HepG2 (cell line): ENCODE measurements at regions not wholly inside any gene's neighbourhood (a gene's known extent, or its start where the extent isn't known, plus 50 kb on each side); places are given as distances from the start of the nearest gene placed in this dataset.

Experiments used
- ATAC-seq: fragments of 200-7000 bp; cut with Tn5 transposase; 3 replicates; pipeline ENCODE4 v1.9.1; 2020; ENCODE audit warnings: mild to moderate bottlenecking, moderate library complexity
- BruUV-seq: library from RNA; stranded (reverse); fragments of 400-500 nt; replicated peaks from 2 replicates; lab custom pipeline; 2021; lab: Mats Ljungman, UMichigan
- CTCF ChIA-PET: fragments of 300-600 bp; formaldehyde crosslinking; extraction: SDS; loops from one replicate; lab custom pipeline; 2021; ENCODE audit warnings: low total read pairs, inconsistent platforms, low intra/inter-chr PET ratio; lab: Yijun Ruan, JAX
- POLR2A ChIA-PET: fragments of 350-600 bp; sonication (Branson Sonifier 250); formaldehyde crosslinking; loops from one replicate; lab custom pipeline; 2020; ENCODE audit warnings: antibody characterized with exemption, inconsistent platforms; lab: Yijun Ruan, JAX
- DNase-seq: peaks from one replicate; pipeline ENCODE4 v3.0.0-alpha.2; 2015; ENCODE audit warnings: low spot score
- FAIRE-seq: peaks from 3 replicates; lab custom pipeline; 2011; peaks lifted over from hg19 to GRCh38; lab: Jason Lieb, UNC
- H2AFZ ChIP-seq: one replicate; pipeline ENCODE4 v1.6.1; 2011; ENCODE audit warnings: low read length, inconsistent platforms
- H3K27ac ChIP-seq: fragments of 300-600 bp; 3 replicates; pipeline ENCODE4 v1.8.0; 2011; ENCODE audit warnings: mixed run types, mild to moderate bottlenecking, mixed read lengths, low read length, inconsistent platforms; ENCODE audit not compliant: insufficient read depth; ENCODE audit errors: extremely low read length
- H3K27me3 ChIP-seq, 2 experiments: fragments of 200-600 bp in 1 of 2; 2 replicates in 1 of 2; 3 replicates in 1 of 2; pipeline versions ENCODE4 v1.6.0 to v1.8.0; 2011; ENCODE audit warnings: low read length in 2 of 2, mild to moderate bottlenecking in 2 of 2, moderate library complexity in 2 of 2, inconsistent platforms in 1 of 2; ENCODE audit not compliant: insufficient read depth in 2 of 2, control insufficient read depth in 1 of 2
- H3K36me3 ChIP-seq, 2 experiments: fragments of 200-600 bp in 1 of 2; replicated peaks in 1 of 2; 2 replicates in 1 of 2; 3 replicates in 1 of 2; pipeline versions ENCODE4 v1.5.1 to v1.8.0; 2011; ENCODE audit warnings: low read length in 2 of 2, inconsistent platforms in 1 of 2; ENCODE audit not compliant: insufficient read depth in 2 of 2, control insufficient read depth in 1 of 2
- H3K4me1 ChIP-seq: 2 replicates; pipeline ENCODE4 v1.5.1; 2012; ENCODE audit warnings: low read length, inconsistent platforms; ENCODE audit not compliant: insufficient read depth
- H3K4me2 ChIP-seq: 2 replicates; pipeline ENCODE4 v1.6.0; 2011; ENCODE audit warnings: low read depth, low read length, inconsistent platforms
- H3K4me3 ChIP-seq, 3 experiments: fragments of 200-600 bp in 1 of 3; sonication (generic), shearing (Covaris generic) in 1 of 3; replicated peaks in 1 of 3; 2 replicates each; pipeline ENCODE4 v1.5.1; 2011 to 2016; ENCODE audit warnings: low read length in 3 of 3, inconsistent platforms in 2 of 3, low read depth in 2 of 3, mild to moderate bottlenecking in 2 of 3, control low read depth in 1 of 3, mixed read lengths in 1 of 3; ENCODE audit not compliant: insufficient read depth in 1 of 3
- H3K79me2 ChIP-seq: one replicate; pipeline ENCODE4 v1.6.1; 2011; ENCODE audit warnings: low read length, inconsistent platforms; ENCODE audit not compliant: insufficient read depth
- H3K9ac ChIP-seq: 2 replicates; pipeline ENCODE4 v1.6.0; 2011; ENCODE audit warnings: mild to moderate bottlenecking, low read depth, low read length, inconsistent platforms; ENCODE audit not compliant: insufficient read depth
- H3K9me3 ChIP-seq: 2 replicates; pipeline ENCODE4 v1.5.1; 2012; ENCODE audit warnings: mild to moderate bottlenecking, low read length
- H4K20me1 ChIP-seq: 2 replicates; pipeline ENCODE4 v1.6.0; 2011; ENCODE audit warnings: inconsistent platforms, mild to moderate bottlenecking, low read length, moderate library complexity; ENCODE audit not compliant: insufficient read depth
- AGO1 ChIP-seq: fragments of 200-400 bp; formaldehyde crosslinking; IDR thresholded peaks from 2 replicates; pipeline ENCODE4 v1.6.1; 2017; ENCODE audit warnings: mild to moderate bottlenecking, low read depth, low read length, moderate library complexity; ENCODE audit not compliant: poor library complexity, severe bottlenecking
- FOXC1 ChIP-seq: sonication (generic); formaldehyde crosslinking; IDR thresholded peaks from 2 replicates; pipeline ENCODE4 v1.8.0; 2022; ENCODE audit warnings: mild to moderate bottlenecking, missing genetic modification reagents, borderline replicate concordance
- FOXP1 ChIP-seq, 2 experiments: fragments of 450-650 bp in 1 of 2; IDR thresholded peaks; 2 replicates each; pipeline ENCODE4 v1.6.1; 2017 to 2018; ENCODE audit warnings: antibody characterized with exemption in 1 of 2
- HMGA1 ChIP-seq: sonication (generic); formaldehyde crosslinking; conservative IDR thresholded peaks from 2 replicates; pipeline ENCODE4 v1.4.0; 2020; ENCODE audit warnings: missing genetic modification reagents
- NFATC3 ChIP-seq: sonication (generic); formaldehyde crosslinking; IDR thresholded peaks from 2 replicates; pipeline ENCODE4 v1.5.1; 2020; ENCODE audit warnings: mild to moderate bottlenecking, missing genetic modification reagents
- NR2F6 ChIP-seq, 2 experiments: IDR thresholded peaks; 2 replicates each; pipeline ENCODE4 v1.6.1; 2016; ENCODE audit warnings: antibody characterized with exemption in 1 of 2, mild to moderate bottlenecking in 1 of 2
- PRMT3 ChIP-seq: sonication (generic); formaldehyde crosslinking; IDR thresholded peaks from 2 replicates; pipeline ENCODE4 v1.8.1; 2022; ENCODE audit warnings: low read depth, mild to moderate bottlenecking, moderate library complexity, missing genetic modification reagents, borderline replicate concordance
- ZNF101 ChIP-seq: sonication (generic); formaldehyde crosslinking; IDR thresholded peaks from 2 replicates; pipeline ENCODE4 v1.4.0; 2020; ENCODE audit warnings: mild to moderate bottlenecking, low read depth, missing genetic modification reagents, borderline replicate concordance
- ZNF501 ChIP-seq: sonication (generic); formaldehyde crosslinking; IDR thresholded peaks from 2 replicates; pipeline ENCODE4 v1.5.1; 2020; ENCODE audit warnings: mild to moderate bottlenecking, moderate library complexity, missing genetic modification reagents
- WGBS: methylation state at CpG from one replicate; pipeline ENCODE4 v1.1.6; 2017; ENCODE audit warnings: low lambda C conversion rate; 5-methylcytosine and 5-hydroxymethylcytosine counted together
- in situ Hi-C: cut with HindIII; loops from 2 replicates; pipeline ENCODE4 v1.10.0; 2017; ENCODE audit warnings: low pct_unique_long_range_greater_than_20kb; ENCODE audit not compliant: extremely low pct_ligation_motif_present
- intact Hi-C: fragments of 100-400 bp; cut with micrococcal nuclease; formaldehyde crosslinking; loops from one replicate; pipeline ENCODE4 v1.10.0; 2022; ENCODE audit not compliant: unreplicated experiment
- TF ChIP-seq, protein P1 (sequence below): IDR thresholded peaks from 2 replicates; pipeline ENCODE4 v1.6.1; 2016; ENCODE audit warnings: missing compliant biosample characterization, missing genetic modification reagents, borderline replicate concordance
- TF ChIP-seq, protein P2 (sequence below): sonication (generic); formaldehyde crosslinking; IDR thresholded peaks from 2 replicates; pipeline ENCODE4 v1.4.0; 2020; ENCODE audit warnings: mild to moderate bottlenecking, missing genetic modification reagents

DNA sequence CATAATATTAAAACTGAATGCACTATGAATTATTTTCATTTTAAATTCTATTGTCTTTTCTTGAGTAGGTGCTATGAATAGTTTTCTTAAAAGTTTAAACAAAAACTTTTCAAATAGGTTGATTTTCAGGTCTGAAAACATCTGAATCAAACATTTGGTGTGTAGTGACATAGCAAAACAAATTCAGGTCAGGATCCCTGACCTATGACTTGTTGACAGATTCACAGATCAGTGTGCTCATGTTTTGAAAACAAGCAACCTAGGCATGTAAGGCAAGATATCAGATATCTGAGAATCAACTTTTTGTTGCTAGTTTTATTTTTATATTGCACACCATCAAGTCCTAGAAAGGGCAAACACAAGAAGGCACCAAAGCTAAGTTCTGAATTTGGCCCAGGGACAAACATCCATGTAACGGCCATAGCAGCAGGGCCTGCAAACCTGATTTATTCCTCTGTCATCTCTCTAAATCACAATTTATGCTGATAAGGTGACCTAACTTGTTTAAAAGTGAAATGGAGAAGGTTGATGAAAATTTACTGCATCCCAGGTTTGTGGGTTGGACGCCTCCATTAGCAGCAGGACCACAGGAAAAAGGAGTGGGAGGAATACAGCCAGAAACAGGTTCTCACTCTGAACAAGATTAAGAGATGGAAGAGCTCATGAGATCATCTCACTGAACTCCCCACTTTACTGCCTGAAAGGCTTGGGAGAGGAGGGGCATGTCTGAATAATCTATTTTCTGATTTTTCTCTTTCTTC is 337.7 kb downstream of the KCNRG start:
- intact Hi-C loops (no loop called here), in situ Hi-C loops (no loop called here)
- ATAC-seq: no peak
- no peak for DNase-seq
- TF ChIP-seq FOXP1 (IDR thresholded peaks at IDR 0.05) (no peak), FOXP1 (CRISPR knock-in tag; IDR thresholded peaks at IDR 0.05) (0 out of 2 replicates have a peak, but pooled peaks have one; percentile 7), PRMT3 (CRISPR knock-in tag) (no peak), FOXC1 (CRISPR knock-in tag) (no peak), NR2F6 (IDR thresholded peaks at IDR 0.05) (peak; percentile 10; the same call in 1 of the 2 replicates), NR2F6 (CRISPR knock-in tag; IDR thresholded peaks at IDR 0.05) (no peak)
- Histone ChIP-seq H3K4me2 (no peak overlapping the region), H4K20me1 (no peaks in the 10 kb centered on the region), H3K36me3 (no peaks in the 10 kb centered on the region), H2AFZ (no peak overlapping the region), H3K9ac (no peak overlapping the region), H3K4me3 (no peak overlapping the region), H3K27me3 (no peaks in the 10 kb centered on the region), H3K9me3 (no peaks in the 10 kb centered on the region), H3K27ac (no peak overlapping the region), H3K4me1 (peaks cover 36% of the 10 kb centered on the region), H3K79me2 (peaks cover 7% of the 10 kb centered on the region)
- no TSS peak for BruUV-seq
- no peak for FAIRE-seq
- WGBS: 89% methylated on average over 2 of the region's 2 CpGs
- POLR2A ChIA-PET: interaction anchor here (1.2 kb wide), 1 partner anchor 13 kb away, joined by 4 read pairs; no protein-coding TSS in a partner anchor
- CTCF ChIA-PET: no interaction called here

DNA sequence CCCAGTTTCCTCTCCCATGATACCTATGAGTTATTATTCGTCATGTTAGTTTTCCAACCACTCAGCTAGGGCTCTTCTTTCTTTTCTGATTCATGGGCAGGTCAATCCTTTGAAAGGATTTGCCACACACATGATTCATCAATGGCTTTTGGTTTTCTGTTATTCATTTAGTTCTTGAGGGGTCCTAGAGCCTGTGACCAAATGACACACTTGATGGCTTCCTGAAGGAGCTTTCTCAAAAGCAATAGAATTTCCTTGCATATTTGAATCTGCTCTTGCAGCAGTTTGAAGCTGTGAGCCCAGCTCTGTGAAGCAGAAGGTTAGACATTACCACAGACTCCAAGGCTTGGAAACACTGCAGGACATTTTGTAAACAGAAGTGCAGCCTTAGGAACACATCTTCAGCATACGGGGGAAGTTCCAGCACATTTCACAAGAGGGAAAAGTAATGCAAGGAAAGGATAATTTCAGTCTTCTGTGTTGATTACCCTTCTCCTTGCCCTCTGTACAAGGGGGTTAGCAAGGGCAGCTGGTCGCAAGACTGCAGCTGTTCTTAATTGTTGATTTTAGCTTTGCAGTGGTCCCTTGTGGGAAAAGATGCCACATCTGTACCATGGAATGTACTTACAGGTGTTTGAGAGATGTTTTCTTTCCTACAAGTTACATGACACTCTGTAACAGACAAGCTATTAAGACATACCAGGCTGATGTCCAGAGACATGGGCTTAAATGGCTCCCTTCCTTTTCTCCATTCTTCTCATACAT is 338.6 kb downstream of the KCNRG start:
- in situ Hi-C loops: no loop called here
- peaks cover 7% of the 10 kb centered on the region for H3K79me2 ChIP-seq
- ChIA-PET CTCF (no interaction called here), POLR2A (interaction anchor here (1.2 kb wide), 1 partner anchor 12 kb away, joined by 4 read pairs; no protein-coding TSS in a partner anchor)
- H2AFZ ChIP-seq: no peak overlapping the region
- no peaks in the 10 kb centered on the region for H3K36me3 ChIP-seq
- no peak for FAIRE-seq
- intact Hi-C loops: no loop called here
- H3K4me2 ChIP-seq: no peak overlapping the region
- no TSS peak for BruUV-seq
- no peaks in the 10 kb centered on the region for H4K20me1 ChIP-seq
- H3K9me3 ChIP-seq: no peaks in the 10 kb centered on the region
- H3K27me3 ChIP-seq: no peaks in the 10 kb centered on the region
- H3K4me1 ChIP-seq: peaks cover 30% of the 10 kb centered on the region
- H3K9ac ChIP-seq: no peak overlapping the region
- H3K27ac ChIP-seq: no peak overlapping the region
- H3K4me3 ChIP-seq: no peak overlapping the region
- WGBS: 98% methylated on average over 3 of the region's 3 CpGs
- ATAC-seq: no peak
- no peak for DNase-seq
- TF ChIP-seq AGO1: no peak
- TF ChIP-seq ZNF501 (CRISPR knock-in tag): no peak
- TF ChIP-seq HMGA1 (CRISPR knock-in tag): no peak
- TF ChIP-seq NFATC3 (CRISPR knock-in tag): no peak
- TF ChIP-seq, protein P1, sequence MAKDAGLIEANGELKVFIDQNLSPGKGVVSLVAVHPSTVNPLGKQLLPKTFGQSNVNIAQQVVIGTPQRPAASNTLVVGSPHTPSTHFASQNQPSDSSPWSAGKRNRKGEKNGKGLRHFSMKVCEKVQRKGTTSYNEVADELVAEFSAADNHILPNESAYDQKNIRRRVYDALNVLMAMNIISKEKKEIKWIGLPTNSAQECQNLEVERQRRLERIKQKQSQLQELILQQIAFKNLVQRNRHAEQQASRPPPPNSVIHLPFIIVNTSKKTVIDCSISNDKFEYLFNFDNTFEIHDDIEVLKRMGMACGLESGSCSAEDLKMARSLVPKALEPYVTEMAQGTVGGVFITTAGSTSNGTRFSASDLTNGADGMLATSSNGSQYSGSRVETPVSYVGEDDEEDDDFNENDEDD (CRISPR knock-in tag): no peak
- TF ChIP-seq, protein P2, sequence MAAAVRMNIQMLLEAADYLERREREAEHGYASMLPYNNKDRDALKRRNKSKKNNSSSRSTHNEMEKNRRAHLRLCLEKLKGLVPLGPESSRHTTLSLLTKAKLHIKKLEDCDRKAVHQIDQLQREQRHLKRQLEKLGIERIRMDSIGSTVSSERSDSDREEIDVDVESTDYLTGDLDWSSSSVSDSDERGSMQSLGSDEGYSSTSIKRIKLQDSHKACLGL (CRISPR knock-in tag): no peak
- no peak for TF ChIP-seq ZNF101
